ENCODE measurements at regions not wholly inside any gene's neighbourhood (a gene's known extent, or its start where the extent isn't known, plus 50 kb on each side); places are given as distances from the start of the nearest gene placed in this dataset.
"Not testable (repeated sequence)": the region's sequence is repeated elsewhere in the genome, so short reads cannot be mapped to it uniquely, and the experiment has no call there.

- TF ChIP-seq VEZF1 (CRISPR knock-in tag; IDR thresholded peaks at IDR 0.05) (peak; percentile 85), TRIM24 (IDR thresholded peaks at IDR 0.05) (peak; percentile 84 to 92), L3MBTL2 (IDR thresholded peaks at IDR 0.05) (peak; percentile 99), TCF3 (CRISPR knock-in tag; IDR thresholded peaks at IDR 0.05) (peak; percentile 65), NR2C2 (CRISPR knock-in tag; IDR thresholded peaks at IDR 0.05) (peak; percentile 43; the same call in 1 of the 2 replicates), BHLHE40 (IDR thresholded peaks at IDR 0.05; ENCODE audit: low read length) (peak; percentile 87), MEF2D (tag; conservative IDR thresholded peaks at IDR 0.05; ENCODE audit: low read depth) (0 out of 2 replicates have a peak, but pooled peaks have one; percentile 47), NKRF (IDR thresholded peaks at IDR 0.05; ENCODE audit: borderline replicate concordance) (0 out of 2 replicates have a peak, but pooled peaks have one; percentile 48), RERE (CRISPR knock-in tag; IDR thresholded peaks at IDR 0.05; ENCODE audit: borderline replicate concordance) (peak; percentile 89; the same call in 1 of the 2 replicates), EP400 (IDR thresholded peaks at IDR 0.05) (peak; percentile 80), HDAC3 (IDR thresholded peaks at IDR 0.05; ENCODE audit: borderline replicate concordance, partially characterized antibody) (peak; percentile 79), ZNF584 (CRISPR knock-in tag; IDR thresholded peaks at IDR 0.05; ENCODE audit: low read depth) (peak; percentile 71; the same call in 1 of the 2 replicates), MYC (IDR thresholded peaks at IDR 0.05; ENCODE audit: low read depth, low read length) (peak; percentile 78), CBFA2T2 (conservative IDR thresholded peaks at IDR 0.05) (peak; percentile 81)
- TF ChIP-seq, protein P1, sequence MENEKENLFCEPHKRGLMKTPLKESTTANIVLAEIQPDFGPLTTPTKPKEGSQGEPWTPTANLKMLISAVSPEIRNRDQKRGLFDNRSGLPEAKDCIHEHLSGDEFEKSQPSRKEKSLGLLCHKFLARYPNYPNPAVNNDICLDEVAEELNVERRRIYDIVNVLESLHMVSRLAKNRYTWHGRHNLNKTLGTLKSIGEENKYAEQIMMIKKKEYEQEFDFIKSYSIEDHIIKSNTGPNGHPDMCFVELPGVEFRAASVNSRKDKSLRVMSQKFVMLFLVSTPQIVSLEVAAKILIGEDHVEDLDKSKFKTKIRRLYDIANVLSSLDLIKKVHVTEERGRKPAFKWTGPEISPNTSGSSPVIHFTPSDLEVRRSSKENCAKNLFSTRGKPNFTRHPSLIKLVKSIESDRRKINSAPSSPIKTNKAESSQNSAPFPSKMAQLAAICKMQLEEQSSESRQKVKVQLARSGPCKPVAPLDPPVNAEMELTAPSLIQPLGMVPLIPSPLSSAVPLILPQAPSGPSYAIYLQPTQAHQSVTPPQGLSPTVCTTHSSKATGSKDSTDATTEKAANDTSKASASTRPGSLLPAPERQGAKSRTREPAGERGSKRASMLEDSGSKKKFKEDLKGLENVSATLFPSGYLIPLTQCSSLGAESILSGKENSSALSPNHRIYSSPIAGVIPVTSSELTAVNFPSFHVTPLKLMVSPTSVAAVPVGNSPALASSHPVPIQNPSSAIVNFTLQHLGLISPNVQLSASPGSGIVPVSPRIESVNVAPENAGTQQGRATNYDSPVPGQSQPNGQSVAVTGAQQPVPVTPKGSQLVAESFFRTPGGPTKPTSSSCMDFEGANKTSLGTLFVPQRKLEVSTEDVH (IDR thresholded peaks at IDR 0.05; ENCODE audit: low read depth, partially characterized antibody) = peak; percentile 32
- TF ChIP-seq NR2C2 (tag; IDR thresholded peaks at IDR 0.05); MYC (CRISPR knock-in tag; IDR thresholded peaks at IDR 0.05; ENCODE audit: borderline replicate concordance, low read depth): not testable (repeated sequence)
Observed at GRCh38 chr7:65558584-65558983, 184.9 kb downstream of the ZNF92 start (continued).

All from K562 (cell line).